ENCODE measurements at regions not wholly inside any gene's neighbourhood (a gene's known extent, or its start where the extent isn't known, plus 50 kb on each side); places are given as distances from the start of the nearest gene placed in this dataset.

GRCh38 chr6:108734271-108734922, 113.8 kb upstream of the ARMC2 start:
- H3K4me3 ChIP-seq (replicated peaks; ENCODE audit: low read depth, low read length), result no peak overlapping the region
- DNase-seq (ENCODE audit: extremely low read depth, low read depth), result no peak
- TF ChIP-seq, protein P1, sequence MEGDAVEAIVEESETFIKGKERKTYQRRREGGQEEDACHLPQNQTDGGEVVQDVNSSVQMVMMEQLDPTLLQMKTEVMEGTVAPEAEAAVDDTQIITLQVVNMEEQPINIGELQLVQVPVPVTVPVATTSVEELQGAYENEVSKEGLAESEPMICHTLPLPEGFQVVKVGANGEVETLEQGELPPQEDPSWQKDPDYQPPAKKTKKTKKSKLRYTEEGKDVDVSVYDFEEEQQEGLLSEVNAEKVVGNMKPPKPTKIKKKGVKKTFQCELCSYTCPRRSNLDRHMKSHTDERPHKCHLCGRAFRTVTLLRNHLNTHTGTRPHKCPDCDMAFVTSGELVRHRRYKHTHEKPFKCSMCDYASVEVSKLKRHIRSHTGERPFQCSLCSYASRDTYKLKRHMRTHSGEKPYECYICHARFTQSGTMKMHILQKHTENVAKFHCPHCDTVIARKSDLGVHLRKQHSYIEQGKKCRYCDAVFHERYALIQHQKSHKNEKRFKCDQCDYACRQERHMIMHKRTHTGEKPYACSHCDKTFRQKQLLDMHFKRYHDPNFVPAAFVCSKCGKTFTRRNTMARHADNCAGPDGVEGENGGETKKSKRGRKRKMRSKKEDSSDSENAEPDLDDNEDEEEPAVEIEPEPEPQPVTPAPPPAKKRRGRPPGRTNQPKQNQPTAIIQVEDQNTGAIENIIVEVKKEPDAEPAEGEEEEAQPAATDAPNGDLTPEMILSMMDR (IDR thresholded peaks at IDR 0.05; ENCODE audit: low read depth, low read length, missing control alignments), result no peak

DNA sequence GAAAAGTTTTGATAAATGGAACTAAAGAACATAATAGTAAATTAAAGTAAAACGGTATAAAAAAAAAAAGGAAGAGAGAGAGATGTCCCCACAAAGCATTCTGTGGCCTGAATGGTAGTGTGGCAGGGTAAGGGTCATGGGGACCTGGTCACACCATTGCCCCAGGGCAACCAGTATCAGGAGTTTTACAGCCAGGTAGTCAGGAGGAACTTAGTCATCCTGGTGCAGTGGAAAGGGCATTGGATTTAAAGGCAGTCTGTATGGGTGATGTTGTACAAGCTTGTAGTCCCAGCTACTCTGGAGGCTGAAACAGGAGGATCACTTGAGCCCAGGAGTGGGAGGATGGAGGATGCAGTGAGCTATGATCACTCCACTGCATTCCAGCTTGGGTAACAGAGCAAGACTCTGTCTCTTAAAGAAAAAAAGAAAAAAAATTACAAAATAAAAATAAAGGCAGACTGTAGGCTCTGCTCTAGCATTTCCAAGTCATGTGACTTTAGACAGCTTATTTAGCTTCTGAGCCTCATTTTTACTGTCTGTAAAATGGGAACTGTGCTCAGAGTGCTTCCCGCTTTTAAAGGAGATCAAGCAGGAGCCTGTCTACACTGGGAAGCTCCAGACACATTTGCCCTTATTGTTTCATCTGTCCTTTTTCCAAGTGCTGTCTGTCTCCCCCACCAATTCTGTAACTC, 112.8 kb upstream of the ARMC2 start:
- no peak overlapping the region for H3K4me3 ChIP-seq (replicated peaks; ENCODE audit: low read depth, low read length)
- DNase-seq (ENCODE audit: extremely low read depth, low read depth), result no peak
- TF ChIP-seq, protein P1 (IDR thresholded peaks at IDR 0.05; ENCODE audit: low read depth, low read length, missing control alignments), result no peak

GRCh38 chr6:108736002-108736361, 112.2 kb upstream of the ARMC2 start:
- no peak overlapping the region for H3K4me3 ChIP-seq (replicated peaks; ENCODE audit: low read depth, low read length)
- DNase-seq (ENCODE audit: extremely low read depth, low read depth), result no peak
- TF ChIP-seq, protein P1 (IDR thresholded peaks at IDR 0.05; ENCODE audit: low read depth, low read length, missing control alignments), result no peak

- DNase-seq (ENCODE audit: extremely low read depth, low read depth), result peak; percentile 50
- TF ChIP-seq, protein P1 (IDR thresholded peaks at IDR 0.05; ENCODE audit: low read depth, low read length, missing control alignments), result no peak
- no peak overlapping the region for H3K4me3 ChIP-seq (replicated peaks; ENCODE audit: low read depth, low read length)
Measured at GRCh38 chr6:108736832-108737231, 111.4 kb upstream of the ARMC2 start.

GRCh38 chr6:108737594-108738546, 110.4 kb upstream of the ARMC2 start:
- DNase-seq (ENCODE audit: extremely low read depth, low read depth), result peak; percentile 86
- H3K4me3 ChIP-seq (replicated peaks; ENCODE audit: low read depth, low read length), result no peak overlapping the region
- TF ChIP-seq, protein P1 (IDR thresholded peaks at IDR 0.05; ENCODE audit: low read depth, low read length, missing control alignments), result no peak

GRCh38 chr6:108738684-108739416, 109.4 kb upstream of the ARMC2 start:
- TF ChIP-seq, protein P1 (IDR thresholded peaks at IDR 0.05; ENCODE audit: low read depth, low read length, missing control alignments), result no peak
- no peak overlapping the region for H3K4me3 ChIP-seq (replicated peaks; ENCODE audit: low read depth, low read length)
- no peak for DNase-seq (ENCODE audit: extremely low read depth, low read depth)
